Neural cell (in vitro differentiated cells): ENCODE measurements at regions not wholly inside any gene's neighbourhood (a gene's known extent, or its start where the extent isn't known, plus 50 kb on each side); places are given as distances from the start of the nearest gene placed in this dataset.
"Not testable (repeated sequence)": the region's sequence is repeated elsewhere in the genome, so short reads cannot be mapped to it uniquely, and the experiment has no call there.

ENCODE experiments used
- H2AFZ ChIP-seq: fragments of 200-600, 300-800 bp; sonication (generic), shearing (Covaris generic); 2 replicates; pipeline ENCODE4 v1.6.0; 2014; ENCODE audit warnings: low read depth, mild to moderate bottlenecking, antibody characterized with exemption, low read length, moderate library complexity
- H3F3A ChIP-seq: fragments of 200-600 bp; shearing (Covaris generic); 2 replicates; pipeline ENCODE4 v1.6.1; 2016; ENCODE audit warnings: mild to moderate bottlenecking, moderate library complexity, mixed read lengths, antibody characterized with exemption, low read length; ENCODE audit not compliant: insufficient read depth, poor library complexity, severe bottlenecking
- H3K27ac ChIP-seq: fragments of 200-600, 300-800 bp; sonication (generic), shearing (Covaris generic); 2 replicates; pipeline ENCODE4 v1.5.1; 2014; ENCODE audit warnings: mild to moderate bottlenecking, low read length, moderate library complexity
- H3K27me3 ChIP-seq: fragments of 300-800, 200-600 bp; sonication (generic), shearing (Covaris generic); 2 replicates; pipeline ENCODE4 v1.6.0; 2014; ENCODE audit warnings: mild to moderate bottlenecking, low read depth, low read length, moderate library complexity; ENCODE audit not compliant: insufficient read depth
- H3K36me3 ChIP-seq: fragments of 300-800, 200-600 bp; sonication (generic), shearing (Covaris generic); 2 replicates; pipeline ENCODE4 v1.5.1; 2014; ENCODE audit warnings: mild to moderate bottlenecking, antibody characterized with exemption, low read length, moderate library complexity; ENCODE audit not compliant: insufficient read depth
- H3K4me2 ChIP-seq: fragments of 300-800, 200-600 bp; sonication (generic), shearing (Covaris generic); 2 replicates; pipeline ENCODE4 v1.6.0; 2014; ENCODE audit warnings: mild to moderate bottlenecking, low read length
- H3K4me3 ChIP-seq: fragments of 300-800, 200-600 bp; sonication (generic), shearing (Covaris generic); 2 replicates; pipeline ENCODE4 v1.5.1; 2014; ENCODE audit warnings: mild to moderate bottlenecking, low read length, moderate library complexity
- H3K79me2 ChIP-seq: fragments of 200-600 bp; shearing (Covaris generic); replicated peaks from 2 replicates; pipeline ENCODE4 v1.6.0; 2014; ENCODE audit warnings: mild to moderate bottlenecking, low read length, moderate library complexity; ENCODE audit not compliant: insufficient read depth
- H3K9ac ChIP-seq: fragments of 300-800, 200-600 bp; sonication (generic), shearing (Covaris generic); 2 replicates; pipeline ENCODE4 v1.6.1; 2016; ENCODE audit warnings: mild to moderate bottlenecking, low read length, mixed read lengths
- H3K9me2 ChIP-seq: fragments of 200-600 bp; shearing (Covaris generic); 2 replicates; pipeline ENCODE4 v1.6.1; 2016; ENCODE audit warnings: mild to moderate bottlenecking, low read length, mixed read lengths; ENCODE audit not compliant: insufficient read depth
- H3K9me3 ChIP-seq: fragments of 200-600, 300-800 bp; sonication (generic), shearing (Covaris generic); 2 replicates; pipeline ENCODE4 v1.6.1; 2016; ENCODE audit warnings: mild to moderate bottlenecking, mixed run types, low read length, moderate library complexity, mixed read lengths
- H4K20me1 ChIP-seq: fragments of 200-600 bp; shearing (Covaris generic); 2 replicates; pipeline ENCODE4 v1.6.1; 2016; ENCODE audit warnings: mild to moderate bottlenecking, mixed run types; ENCODE audit not compliant: insufficient read depth
- EP300 ChIP-seq: fragments of 450-650 bp; conservative IDR thresholded peaks from 2 replicates; pipeline ENCODE4 v1.6.1; 2014; ENCODE audit warnings: antibody characterized with exemption, mild to moderate bottlenecking, moderate library complexity; ENCODE audit not compliant: poor library complexity, severe bottlenecking
- EZH2 ChIP-seq: fragments of 200-600, 300-800 bp; shearing (Covaris generic), sonication (generic); IDR thresholded peaks from 2 replicates; pipeline ENCODE4 v1.6.1; 2014; ENCODE audit warnings: antibody characterized with exemption, low read length, borderline replicate concordance, mild to moderate bottlenecking; ENCODE audit not compliant: insufficient read depth, poor library complexity, severe bottlenecking
- MXI1 ChIP-seq: fragments of 450-650 bp; conservative IDR thresholded peaks from 2 replicates; pipeline ENCODE4 v1.6.1; 2014; ENCODE audit warnings: antibody characterized with exemption, mild to moderate bottlenecking; ENCODE audit not compliant: poor library complexity, severe bottlenecking
- POLR2AphosphoS5 ChIP-seq: IDR thresholded peaks from 2 replicates; pipeline ENCODE4 v1.6.1; 2012
- RAD21 ChIP-seq: fragments of 450-650 bp; conservative IDR thresholded peaks from 2 replicates; pipeline ENCODE4 v1.6.1; 2014; ENCODE audit warnings: antibody characterized with exemption, mild to moderate bottlenecking, moderate library complexity
- REST ChIP-seq: IDR thresholded peaks from 2 replicates; pipeline ENCODE4 v1.6.1; 2012; ENCODE audit warnings: borderline replicate concordance
- SMC3 ChIP-seq: fragments of 450-650 bp; conservative IDR thresholded peaks from 2 replicates; pipeline ENCODE4 v1.6.1; 2014; ENCODE audit warnings: antibody characterized with exemption, mild to moderate bottlenecking, moderate library complexity; ENCODE audit not compliant: poor library complexity
- TAF1 ChIP-seq: IDR thresholded peaks from 2 replicates; pipeline ENCODE4 v1.6.1; 2012; ENCODE audit warnings: low read depth
- TF ChIP-seq, protein P1 (sequence below): fragments of 450-650 bp; IDR thresholded peaks from 2 replicates; pipeline ENCODE4 v1.5.1; 2014; ENCODE audit warnings: antibody characterized with exemption, mild to moderate bottlenecking, moderate library complexity; ENCODE audit not compliant: poor library complexity, severe bottlenecking

GRCh38 chr1:214864896-214865688 is 217.4 kb upstream of the KCNK2 start:
- no peak overlapping the region for H3K4me3 ChIP-seq
- no peak overlapping the region for H2AFZ ChIP-seq
- no peaks in the 10 kb centered on the region for H4K20me1 ChIP-seq
- no peaks in the 10 kb centered on the region for H3F3A ChIP-seq
- no peaks in the 10 kb centered on the region for H3K9me2 ChIP-seq
- TF ChIP-seq TAF1 (no peak), SMC3 (no peak), POLR2AphosphoS5 (no peak)
- H3K4me2 ChIP-seq = no peak overlapping the region
- no peaks in the 10 kb centered on the region for H3K9me3 ChIP-seq
- no peak overlapping the region for H3K9ac ChIP-seq
- no peaks in the 10 kb centered on the region for H3K36me3 ChIP-seq
- no peak overlapping the region for H3K27ac ChIP-seq
- no peaks in the 10 kb centered on the region for H3K27me3 ChIP-seq
- H3K79me2 ChIP-seq = no peaks in the 10 kb centered on the region

DNA sequence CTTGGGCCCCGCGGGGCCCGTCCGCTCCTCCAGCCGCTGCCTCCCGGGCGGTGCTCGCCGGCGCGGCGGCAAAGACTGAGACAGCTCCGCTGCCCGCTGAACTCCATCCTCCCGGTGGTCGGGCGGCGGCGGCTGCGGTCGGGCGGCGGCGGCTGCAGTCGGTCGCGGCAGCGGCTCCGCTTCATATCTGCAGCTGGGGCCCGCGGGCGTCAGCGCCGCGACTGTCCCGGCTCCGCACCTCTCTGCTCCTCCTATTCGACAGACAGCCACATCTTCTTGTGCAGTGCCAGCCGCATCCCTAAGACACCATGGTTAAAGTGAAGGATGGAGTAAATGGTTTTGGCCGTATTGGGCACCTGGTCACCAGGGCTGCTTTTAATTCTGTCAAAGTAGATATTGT is 212.1 kb upstream of the KCNK2 start:
- not testable (repeated sequence) for H3K9me3 ChIP-seq, H4K20me1 ChIP-seq, H3F3A ChIP-seq, H2AFZ ChIP-seq, H3K4me3 ChIP-seq, H3K27ac ChIP-seq, H3K9ac ChIP-seq, H3K79me2 ChIP-seq, H3K27me3 ChIP-seq, H3K9me2 ChIP-seq, H3K36me3 ChIP-seq, H3K4me2 ChIP-seq

GRCh38 chr1:214880956-214881355 is 201.6 kb upstream of the KCNK2 start:
- Histone ChIP-seq H3K9me2 (no peaks in the 10 kb centered on the region), H3F3A (no peaks in the 10 kb centered on the region), H3K4me3 (no peak overlapping the region), H3K9ac (no peak overlapping the region), H4K20me1 (no peaks in the 10 kb centered on the region), H3K9me3 (no peaks in the 10 kb centered on the region), H2AFZ (no peak overlapping the region), H3K27ac (no peak overlapping the region), H3K36me3 (no peaks in the 10 kb centered on the region), H3K27me3 (no peaks in the 10 kb centered on the region), H3K79me2 (no peaks in the 10 kb centered on the region), H3K4me2 (no peak overlapping the region)
- TF ChIP-seq SMC3 (no peak), POLR2AphosphoS5 (no peak), MXI1 (no peak), EP300 (no peak), RAD21 (no peak), TAF1 (no peak), REST (no peak), EZH2 (no peak)
- TF ChIP-seq, protein P1, sequence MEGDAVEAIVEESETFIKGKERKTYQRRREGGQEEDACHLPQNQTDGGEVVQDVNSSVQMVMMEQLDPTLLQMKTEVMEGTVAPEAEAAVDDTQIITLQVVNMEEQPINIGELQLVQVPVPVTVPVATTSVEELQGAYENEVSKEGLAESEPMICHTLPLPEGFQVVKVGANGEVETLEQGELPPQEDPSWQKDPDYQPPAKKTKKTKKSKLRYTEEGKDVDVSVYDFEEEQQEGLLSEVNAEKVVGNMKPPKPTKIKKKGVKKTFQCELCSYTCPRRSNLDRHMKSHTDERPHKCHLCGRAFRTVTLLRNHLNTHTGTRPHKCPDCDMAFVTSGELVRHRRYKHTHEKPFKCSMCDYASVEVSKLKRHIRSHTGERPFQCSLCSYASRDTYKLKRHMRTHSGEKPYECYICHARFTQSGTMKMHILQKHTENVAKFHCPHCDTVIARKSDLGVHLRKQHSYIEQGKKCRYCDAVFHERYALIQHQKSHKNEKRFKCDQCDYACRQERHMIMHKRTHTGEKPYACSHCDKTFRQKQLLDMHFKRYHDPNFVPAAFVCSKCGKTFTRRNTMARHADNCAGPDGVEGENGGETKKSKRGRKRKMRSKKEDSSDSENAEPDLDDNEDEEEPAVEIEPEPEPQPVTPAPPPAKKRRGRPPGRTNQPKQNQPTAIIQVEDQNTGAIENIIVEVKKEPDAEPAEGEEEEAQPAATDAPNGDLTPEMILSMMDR = no peak
